Activated T-cell treated with anti-CD3 and anti-CD28 coated beads, Interleukin-2, amount 50 U/mL, for 4 hours (primary cell): ENCODE measurements at regions not wholly inside any gene's neighbourhood (a gene's known extent, or its start where the extent isn't known, plus 50 kb on each side); places are given as distances from the start of the nearest gene placed in this dataset.

Source experiments
- ATAC-seq, 2 donors: fragments of 200-7000 bp; cut with Tn5 transposase; one replicate each; pipeline ENCODE4 v1.10.0; 2021
- DNase-seq: peaks from one replicate; pipeline ENCODE4 v3.0.0-alpha.2; 2020
- H3K27me3 Mint-ChIP-seq: one replicate; pipeline ENCODE4 v1.8.0; 2021; ENCODE audit warnings: low read depth, mixed read lengths
- H3K36me3 Mint-ChIP-seq: one replicate; pipeline ENCODE4 v1.8.0; 2022; ENCODE audit warnings: mixed read lengths; ENCODE audit not compliant: insufficient read depth
- H3K4me1 Mint-ChIP-seq: one replicate; pipeline ENCODE4 v1.8.0; 2021; ENCODE audit warnings: low read depth, mixed read lengths
- H3K4me3 Mint-ChIP-seq: one replicate; pipeline ENCODE4 v1.8.0; 2021; ENCODE audit warnings: mild to moderate bottlenecking, moderate library complexity, mixed read lengths
- H3K9me3 Mint-ChIP-seq: one replicate; pipeline ENCODE4 v1.8.0; 2021; ENCODE audit warnings: mixed read lengths

GRCh38 chr18:68040198-68040597 lies 523.7 kb upstream of the DSEL start:
- H3K36me3 Mint-ChIP-seq = no peaks in the 10 kb centered on the region
- no peak for DNase-seq
- no peaks in the 10 kb centered on the region for H3K4me1 Mint-ChIP-seq
- no peaks in the 10 kb centered on the region for H3K27me3 Mint-ChIP-seq
- no peak overlapping the region for H3K4me3 Mint-ChIP-seq
- ATAC-seq = no peak
- peaks cover 8% of the 10 kb centered on the region for H3K9me3 Mint-ChIP-seq

GRCh38 chr18:68035774-68036522 lies 519.4 kb upstream of the DSEL start:
- H3K9me3 Mint-ChIP-seq = no peaks in the 10 kb centered on the region
- H3K4me3 Mint-ChIP-seq = no peak overlapping the region
- no peak for DNase-seq
- no peak for ATAC-seq
- no peaks in the 10 kb centered on the region for H3K36me3 Mint-ChIP-seq
- no peaks in the 10 kb centered on the region for H3K4me1 Mint-ChIP-seq
- no peaks in the 10 kb centered on the region for H3K27me3 Mint-ChIP-seq

GRCh38 chr18:68034296-68034695 lies 517.8 kb upstream of the DSEL start:
- Mint-ChIP-seq H3K36me3 (no peaks in the 10 kb centered on the region), H3K4me3 (no peak overlapping the region), H3K4me1 (no peaks in the 10 kb centered on the region), H3K9me3 (no peaks in the 10 kb centered on the region), H3K27me3 (no peaks in the 10 kb centered on the region)
- ATAC-seq (no peak), DNase-seq (no peak)

- Mint-ChIP-seq H3K4me1 (no peaks in the 10 kb centered on the region), H3K9me3 (no peaks in the 10 kb centered on the region), H3K36me3 (no peaks in the 10 kb centered on the region), H3K4me3 (no peak overlapping the region), H3K27me3 (no peaks in the 10 kb centered on the region)
- DNase-seq (no peak), ATAC-seq (no peak)
These were observed 516.9 kb upstream of the DSEL start for GRCh38 chr18:68033466-68033865.

- no peak for DNase-seq
- H3K4me3 Mint-ChIP-seq = no peak overlapping the region
- H3K36me3 Mint-ChIP-seq = no peaks in the 10 kb centered on the region
- H3K4me1 Mint-ChIP-seq = no peaks in the 10 kb centered on the region
- H3K27me3 Mint-ChIP-seq = no peaks in the 10 kb centered on the region
- no peaks in the 10 kb centered on the region for H3K9me3 Mint-ChIP-seq
- no peak for ATAC-seq
These were observed 508.2 kb upstream of the DSEL start for GRCh38 chr18:68024716-68025115.

- H3K4me3 Mint-ChIP-seq = no peak overlapping the region
- no peaks in the 10 kb centered on the region for H3K36me3 Mint-ChIP-seq
- ATAC-seq = no peak
- DNase-seq = no peak
- no peaks in the 10 kb centered on the region for H3K9me3 Mint-ChIP-seq
- no peaks in the 10 kb centered on the region for H3K4me1 Mint-ChIP-seq
- H3K27me3 Mint-ChIP-seq = no peaks in the 10 kb centered on the region
These were observed 500.9 kb upstream of the DSEL start for GRCh38 chr18:68017385-68017784.

GRCh38 chr18:67997496-67997895 lies 481.0 kb upstream of the DSEL start:
- H3K36me3 Mint-ChIP-seq = no peaks in the 10 kb centered on the region

GRCh38 chr18:67995769-67996168 lies 479.2 kb upstream of the DSEL start:
- Mint-ChIP-seq H3K27me3 (no peaks in the 10 kb centered on the region), H3K36me3 (no peaks in the 10 kb centered on the region), H3K4me1 (no peaks in the 10 kb centered on the region), H3K9me3 (peaks cover 7% of the 10 kb centered on the region), H3K4me3 (no peak overlapping the region)
- ATAC-seq (no peak), DNase-seq (no peak)

More at GRCh38 chr18:67997496-67997895, 481.0 kb upstream of the DSEL start:
- Mint-ChIP-seq H3K4me3 (no peak overlapping the region), H3K27me3 (no peaks in the 10 kb centered on the region), H3K9me3 (peaks cover 4% of the 10 kb centered on the region), H3K4me1 (no peaks in the 10 kb centered on the region)
- ATAC-seq (no peak), DNase-seq (no peak)

GRCh38 chr18:67980241-67980640 lies 463.7 kb upstream of the DSEL start:
- Mint-ChIP-seq H3K36me3 (no peaks in the 10 kb centered on the region), H3K9me3 (no peaks in the 10 kb centered on the region), H3K27me3 (no peaks in the 10 kb centered on the region), H3K4me1 (no peaks in the 10 kb centered on the region), H3K4me3 (no peak overlapping the region)
- no peak for ATAC-seq
- DNase-seq = no peak

- H3K27me3 Mint-ChIP-seq = no peaks in the 10 kb centered on the region
- H3K4me3 Mint-ChIP-seq = no peak overlapping the region
- no peaks in the 10 kb centered on the region for H3K4me1 Mint-ChIP-seq
- no peak for ATAC-seq
- H3K9me3 Mint-ChIP-seq = peaks cover 5% of the 10 kb centered on the region
- no peak for DNase-seq
- no peaks in the 10 kb centered on the region for H3K36me3 Mint-ChIP-seq
These were observed 460.6 kb upstream of the DSEL start for GRCh38 chr18:67977067-67977616.

- no peak for DNase-seq
- no peaks in the 10 kb centered on the region for H3K4me1 Mint-ChIP-seq
These were observed 457.4 kb upstream of the DSEL start for GRCh38 chr18:67973916-67974315.

GRCh38 chr18:67969458-67969857 lies 452.9 kb upstream of the DSEL start:
- Mint-ChIP-seq H3K27me3 (no peaks in the 10 kb centered on the region), H3K36me3 (no peaks in the 10 kb centered on the region), H3K4me1 (no peaks in the 10 kb centered on the region), H3K9me3 (peaks cover 5% of the 10 kb centered on the region), H3K4me3 (no peak overlapping the region)
- no peak for ATAC-seq
- no peak for DNase-seq

More at GRCh38 chr18:67973916-67974315, 457.4 kb upstream of the DSEL start:
- no peaks in the 10 kb centered on the region for H3K36me3 Mint-ChIP-seq
- no peak overlapping the region for H3K4me3 Mint-ChIP-seq
- H3K9me3 Mint-ChIP-seq = peaks cover 5% of the 10 kb centered on the region
- ATAC-seq = no peak
- no peaks in the 10 kb centered on the region for H3K27me3 Mint-ChIP-seq

GRCh38 chr18:67966224-67966623 lies 449.7 kb upstream of the DSEL start:
- Mint-ChIP-seq H3K4me1 (no peaks in the 10 kb centered on the region), H3K27me3 (no peaks in the 10 kb centered on the region), H3K36me3 (no peaks in the 10 kb centered on the region), H3K9me3 (no peaks in the 10 kb centered on the region), H3K4me3 (no peak overlapping the region)
- DNase-seq (no peak), ATAC-seq (no peak)

GRCh38 chr18:67964462-67964861 lies 447.9 kb upstream of the DSEL start:
- Mint-ChIP-seq H3K4me1 (no peaks in the 10 kb centered on the region), H3K9me3 (no peaks in the 10 kb centered on the region), H3K36me3 (no peaks in the 10 kb centered on the region), H3K27me3 (no peaks in the 10 kb centered on the region), H3K4me3 (no peak overlapping the region)
- DNase-seq = no peak
- no peak for ATAC-seq

GRCh38 chr18:67961701-67962440 lies 445.4 kb upstream of the DSEL start:
- no peak overlapping the region for H3K4me3 Mint-ChIP-seq
- DNase-seq = no peak
- H3K27me3 Mint-ChIP-seq = no peaks in the 10 kb centered on the region
- no peaks in the 10 kb centered on the region for H3K4me1 Mint-ChIP-seq
- H3K36me3 Mint-ChIP-seq = no peaks in the 10 kb centered on the region
- no peaks in the 10 kb centered on the region for H3K9me3 Mint-ChIP-seq
- no peak for ATAC-seq
